Body of pancreas (tissue), 4 donors: ENCODE measurements at regions not wholly inside any gene's neighbourhood (a gene's known extent, or its start where the extent isn't known, plus 50 kb on each side); places are given as distances from the start of the nearest gene placed in this dataset.

Source experiments
- POLR2A ChIP-seq, 3 donors: fragments of 450-650 bp; IDR thresholded peaks; one replicate each; pipeline ENCODE4 v1.6.1; 2016; ENCODE audit warnings: antibody characterized with exemption in 3 of 3, mild to moderate bottlenecking in 2 of 3
- TF ChIP-seq, protein P1 (sequence below), 7 experiments: fragments of 450-650 bp in 4 of 7; fragments of 200-600 bp in 3 of 7; sonication (generic) in 3 of 7; IDR thresholded peaks; one replicate each; pipeline ENCODE4 v1.5.1; 2016 to 2019; ENCODE audit warnings: antibody characterized with exemption in 7 of 7

- TF ChIP-seq POLR2A (IDR thresholded peaks at IDR 0.05) = no peak
- TF ChIP-seq, protein P1, sequence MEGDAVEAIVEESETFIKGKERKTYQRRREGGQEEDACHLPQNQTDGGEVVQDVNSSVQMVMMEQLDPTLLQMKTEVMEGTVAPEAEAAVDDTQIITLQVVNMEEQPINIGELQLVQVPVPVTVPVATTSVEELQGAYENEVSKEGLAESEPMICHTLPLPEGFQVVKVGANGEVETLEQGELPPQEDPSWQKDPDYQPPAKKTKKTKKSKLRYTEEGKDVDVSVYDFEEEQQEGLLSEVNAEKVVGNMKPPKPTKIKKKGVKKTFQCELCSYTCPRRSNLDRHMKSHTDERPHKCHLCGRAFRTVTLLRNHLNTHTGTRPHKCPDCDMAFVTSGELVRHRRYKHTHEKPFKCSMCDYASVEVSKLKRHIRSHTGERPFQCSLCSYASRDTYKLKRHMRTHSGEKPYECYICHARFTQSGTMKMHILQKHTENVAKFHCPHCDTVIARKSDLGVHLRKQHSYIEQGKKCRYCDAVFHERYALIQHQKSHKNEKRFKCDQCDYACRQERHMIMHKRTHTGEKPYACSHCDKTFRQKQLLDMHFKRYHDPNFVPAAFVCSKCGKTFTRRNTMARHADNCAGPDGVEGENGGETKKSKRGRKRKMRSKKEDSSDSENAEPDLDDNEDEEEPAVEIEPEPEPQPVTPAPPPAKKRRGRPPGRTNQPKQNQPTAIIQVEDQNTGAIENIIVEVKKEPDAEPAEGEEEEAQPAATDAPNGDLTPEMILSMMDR (IDR thresholded peaks at IDR 0.05) = no peak
These were observed 369.7 kb downstream of the TUSC1 start for GRCh38 chr9:25308549-25308948.
